Hematopoietic multipotent progenitor cell treated with erythropoietin and hydrocortisone succinate and interleukin-3 and kit ligand, for 4 days (in vitro differentiated cells): ENCODE measurements at regions not wholly inside any gene's neighbourhood (a gene's known extent, or its start where the extent isn't known, plus 50 kb on each side); places are given as distances from the start of the nearest gene placed in this dataset.

ENCODE experiments used
- DNase-seq: peaks from one replicate; pipeline ENCODE4 v3.0.0-alpha.2; 2015

DNA sequence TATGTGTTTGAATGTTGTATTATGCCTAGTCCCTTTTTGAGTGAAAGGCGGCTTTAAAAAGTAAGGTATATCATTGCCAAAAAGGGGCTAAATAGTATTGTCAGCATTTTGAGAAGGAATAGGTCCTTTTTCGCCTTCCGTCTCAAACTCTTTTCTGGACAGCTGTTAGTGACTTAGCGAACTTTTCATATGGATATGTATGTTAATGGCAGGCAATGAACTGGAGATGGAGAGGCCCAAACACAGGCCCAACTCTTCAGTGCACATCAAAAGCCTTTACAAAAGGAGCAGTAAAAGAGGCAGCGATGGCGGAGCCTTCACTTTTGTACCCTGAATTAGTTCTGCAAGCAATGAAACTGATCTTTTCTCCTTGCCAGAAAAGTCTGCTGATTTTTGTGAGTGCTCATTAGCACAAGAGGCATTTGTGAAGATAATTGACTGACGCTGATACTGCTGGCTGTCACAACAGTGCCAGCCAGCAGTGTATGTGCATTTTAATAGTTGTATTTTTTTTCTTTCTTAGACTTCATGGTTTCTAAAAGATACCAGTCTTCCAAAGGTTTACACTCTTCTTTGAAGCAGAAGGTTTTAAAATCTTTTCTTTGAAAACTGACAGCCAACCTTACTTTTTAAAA is 243.7 kb upstream of the SP8 start:
- no peak for DNase-seq

DNA sequence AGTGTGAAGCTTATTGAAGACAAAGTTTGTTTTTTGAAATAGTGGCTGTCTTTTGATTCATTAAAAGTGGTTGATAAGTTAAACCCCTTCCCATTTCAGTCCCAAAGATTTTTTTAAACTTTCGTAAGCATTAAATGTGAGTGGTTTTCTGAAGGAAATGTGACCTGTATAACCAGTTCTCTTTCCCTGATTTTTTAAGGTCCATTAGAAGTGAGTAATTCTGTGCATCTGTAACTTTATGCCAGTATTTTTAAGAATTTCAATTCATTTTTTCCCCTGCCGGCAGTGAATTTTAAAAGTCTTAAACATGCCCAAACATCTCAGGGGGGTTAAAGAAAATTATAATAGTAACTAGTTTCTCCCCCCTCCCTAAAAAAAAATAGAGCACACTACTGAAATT is 254.6 kb upstream of the SP8 start:
- DNase-seq, result no peak

- no peak for DNase-seq
These were observed 255.0 kb upstream of the SP8 start for GRCh38 chr7:21041666-21042065.

DNA sequence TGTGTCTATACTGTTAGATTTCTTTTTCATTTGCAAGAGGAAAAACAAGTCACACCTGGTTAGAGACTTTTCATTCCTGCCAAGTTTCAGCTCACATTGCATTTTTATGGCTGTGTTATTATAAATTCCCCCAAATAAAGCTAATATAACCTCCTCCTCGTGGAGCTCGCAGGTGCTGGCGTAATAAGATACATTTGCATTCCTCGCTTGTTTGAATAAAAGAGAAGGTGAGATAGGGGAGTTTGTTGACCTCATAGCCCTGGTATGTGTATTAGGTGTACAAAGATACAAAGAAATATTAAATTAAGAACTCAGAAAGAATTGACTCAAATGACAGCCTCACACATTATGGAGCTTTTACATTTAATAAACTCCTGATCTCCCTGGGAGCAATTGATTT is 257.7 kb upstream of the SP8 start:
- no peak for DNase-seq

GRCh38 chr7:21044913-21045568 is 258.4 kb upstream of the SP8 start:
- no peak for DNase-seq

- DNase-seq, result no peak
These were observed 265.2 kb upstream of the SP8 start for GRCh38 chr7:21051865-21052264.

GRCh38 chr7:21054427-21055112 is 267.9 kb upstream of the SP8 start:
- no peak for DNase-seq

DNA sequence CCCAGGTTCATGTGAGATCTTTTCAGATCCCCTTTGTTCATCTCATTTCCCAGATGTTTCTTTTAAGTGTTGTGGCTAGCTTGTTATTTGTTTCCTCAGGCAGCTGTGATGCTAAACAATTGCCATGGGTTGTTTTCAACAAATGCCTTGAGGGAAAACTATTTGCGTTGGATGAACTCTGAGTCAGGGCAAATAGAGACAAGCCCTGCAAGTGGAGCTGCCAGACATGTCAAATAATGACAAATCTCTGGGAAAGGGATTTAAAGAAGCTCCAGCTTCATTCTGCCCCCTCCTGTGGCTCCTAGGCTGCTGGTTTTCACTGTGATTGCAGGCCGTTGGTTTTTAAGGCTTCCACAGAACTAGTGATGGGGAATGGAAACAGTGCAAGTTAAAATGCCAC is 272.4 kb upstream of the SP8 start:
- no peak for DNase-seq

GRCh38 chr7:21063106-21063505 is 276.4 kb upstream of the SP8 start:
- no peak for DNase-seq

- no peak for DNase-seq
These were observed 278.3 kb upstream of the SP8 start for GRCh38 chr7:21064698-21065648.

DNA sequence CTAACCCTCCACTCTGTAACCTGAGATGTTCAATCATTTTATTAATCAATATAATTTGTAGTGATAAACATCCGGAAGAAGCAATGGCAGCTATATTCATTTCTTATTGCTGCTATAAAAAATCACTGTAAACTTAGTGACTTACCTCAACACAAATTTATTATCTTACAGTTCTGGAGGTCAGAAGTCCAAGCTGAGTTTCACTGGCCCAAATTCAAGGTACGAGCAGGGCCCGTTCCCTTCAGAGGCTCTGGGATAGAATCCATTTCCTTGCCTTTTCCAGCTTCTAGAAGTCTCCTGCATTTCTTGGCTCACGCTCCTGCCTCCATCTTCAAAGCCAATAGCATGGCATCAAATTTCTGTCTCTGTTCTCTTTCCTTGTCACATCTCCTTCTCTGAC is 279.5 kb upstream of the SP8 start:
- DNase-seq, result no peak

DNA sequence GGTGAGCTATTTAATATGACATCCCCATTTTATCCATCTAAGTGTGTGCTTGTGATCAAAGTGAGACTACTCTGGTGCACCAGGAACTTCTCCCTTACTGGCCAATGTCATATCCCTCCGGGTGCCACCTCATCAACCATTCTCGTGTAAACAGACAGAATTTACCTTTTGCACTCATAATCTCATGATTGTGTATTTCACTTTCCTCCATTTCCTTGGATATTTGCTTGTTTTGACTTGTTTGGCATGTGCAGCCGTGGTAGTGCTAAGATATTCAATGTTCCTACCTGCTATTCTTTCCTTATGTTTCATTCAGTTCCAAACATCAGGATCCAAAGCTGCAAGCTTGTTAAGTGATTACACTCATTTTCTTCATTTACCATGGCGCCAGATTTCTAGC is 280.5 kb upstream of the SP8 start:
- DNase-seq, result no peak

DNA sequence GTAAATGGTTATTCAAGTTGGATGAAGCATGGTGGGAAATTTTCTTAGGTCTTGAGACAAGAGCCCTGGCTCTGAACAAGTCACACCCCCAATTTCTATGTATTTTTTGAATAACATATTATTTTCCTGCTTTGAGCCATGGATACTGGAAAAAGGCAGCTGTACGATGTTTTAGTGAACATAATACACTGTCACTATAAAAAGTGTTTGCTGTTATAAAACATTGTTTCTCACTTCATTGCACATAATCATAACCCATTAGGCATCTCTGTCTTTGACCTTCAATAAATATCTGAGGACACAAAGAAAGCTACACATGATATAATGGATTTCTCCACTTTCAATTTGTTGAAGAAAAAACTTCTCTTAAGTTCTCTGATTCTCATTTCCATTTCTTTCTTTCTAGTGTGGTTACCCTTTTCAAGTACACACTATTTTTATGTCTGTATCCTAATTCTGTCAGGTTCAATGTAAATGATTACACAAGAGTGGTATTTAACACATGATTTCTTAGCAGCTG is 283.9 kb upstream of the SP8 start:
- DNase-seq, result no peak

GRCh38 chr7:21071561-21072501 is 285.1 kb upstream of the SP8 start:
- no peak for DNase-seq

DNA sequence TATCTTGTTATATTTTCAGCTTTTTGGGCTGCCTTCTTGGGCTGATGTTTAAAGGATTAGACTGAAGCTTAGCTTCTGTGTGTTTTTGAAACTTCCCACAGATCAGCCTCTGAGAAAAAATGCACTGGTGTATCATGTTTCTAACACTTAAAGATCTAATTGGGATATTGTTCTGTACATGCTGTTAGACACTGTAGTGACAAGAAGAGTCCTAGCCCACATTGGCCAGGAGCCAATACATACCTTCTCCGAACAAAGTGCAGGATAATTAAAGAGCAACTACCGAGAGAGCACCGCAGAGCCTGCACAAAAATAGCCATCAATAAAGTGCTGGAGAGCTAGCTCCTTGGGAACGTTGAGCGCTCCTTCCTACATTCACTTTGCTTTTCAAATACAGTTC is 289.4 kb upstream of the SP8 start:
- DNase-seq, result no peak

GRCh38 chr7:21076574-21076973 is 289.9 kb upstream of the SP8 start:
- DNase-seq, result no peak

GRCh38 chr7:21077602-21078001 is 290.9 kb upstream of the SP8 start:
- no peak for DNase-seq

GRCh38 chr7:21084286-21084685 is 297.6 kb upstream of the SP8 start:
- no peak for DNase-seq

GRCh38 chr7:21086688-21087087 is 300.0 kb upstream of the SP8 start:
- no peak for DNase-seq

DNA sequence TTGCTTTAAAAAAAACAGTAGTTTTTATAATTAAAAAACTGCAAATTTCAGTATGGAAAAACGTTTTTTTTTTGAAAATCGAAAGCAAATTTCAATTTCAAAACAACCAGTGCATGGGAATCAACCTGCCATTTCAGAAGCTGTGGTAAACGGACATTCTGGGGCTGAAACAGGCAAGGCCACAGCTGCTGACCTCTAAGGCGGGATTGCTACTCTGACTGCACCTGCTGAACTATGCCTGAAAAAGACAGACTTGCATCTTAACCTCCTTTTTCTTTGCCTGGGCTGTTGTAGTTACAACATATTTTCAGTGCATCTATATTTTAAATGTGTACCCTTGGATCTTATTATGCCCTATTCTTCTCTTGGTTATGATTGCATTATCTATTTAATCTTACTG is 303.0 kb upstream of the SP8 start:
- DNase-seq, result no peak

DNA sequence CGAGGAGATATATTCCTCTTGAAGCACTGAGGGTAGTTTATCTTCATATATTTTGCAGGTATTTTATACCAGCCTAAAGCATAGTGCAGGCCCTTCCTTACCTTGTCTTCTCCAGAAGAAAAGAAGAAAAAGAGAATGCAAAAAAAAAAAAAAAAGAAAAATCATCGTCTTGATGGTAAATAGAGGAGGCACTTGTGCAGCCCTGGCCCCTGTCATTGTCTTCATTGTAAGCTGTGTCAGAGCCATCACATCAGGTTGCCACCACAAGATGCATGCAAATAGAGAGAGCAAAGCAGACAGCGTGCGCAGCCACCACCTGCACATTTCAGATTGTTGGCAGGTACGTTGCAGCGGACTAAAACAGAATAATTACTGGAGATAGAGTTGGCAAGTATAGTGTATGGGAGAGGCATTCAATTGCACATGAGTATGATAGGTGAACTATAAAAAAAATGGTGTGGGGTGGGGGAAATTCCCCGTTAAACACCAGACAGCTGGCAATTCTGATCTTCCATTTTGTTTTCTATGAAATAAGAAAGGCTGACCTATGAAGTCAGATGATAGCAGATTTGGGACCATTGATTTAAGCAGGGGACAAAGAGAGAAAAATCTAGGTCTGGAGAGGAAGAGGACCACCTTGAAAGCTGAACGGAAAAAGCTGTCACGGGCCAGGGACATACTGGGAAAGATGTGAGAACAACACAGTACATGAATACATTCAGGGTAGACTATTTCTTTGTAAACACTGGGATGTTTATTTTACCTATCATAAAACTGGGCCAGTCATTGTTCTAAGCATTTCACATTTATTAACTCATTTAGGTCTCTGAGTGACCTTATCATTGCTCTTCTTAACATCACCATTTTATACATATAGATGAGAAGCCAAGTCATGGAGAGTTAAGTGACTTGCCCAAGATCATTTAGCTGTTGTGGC is 306.3 kb upstream of the SP8 start:
- no peak for DNase-seq
